ENCODE measurements at regions not wholly inside any gene's neighbourhood (a gene's known extent, or its start where the extent isn't known, plus 50 kb on each side); places are given as distances from the start of the nearest gene placed in this dataset.

DNA sequence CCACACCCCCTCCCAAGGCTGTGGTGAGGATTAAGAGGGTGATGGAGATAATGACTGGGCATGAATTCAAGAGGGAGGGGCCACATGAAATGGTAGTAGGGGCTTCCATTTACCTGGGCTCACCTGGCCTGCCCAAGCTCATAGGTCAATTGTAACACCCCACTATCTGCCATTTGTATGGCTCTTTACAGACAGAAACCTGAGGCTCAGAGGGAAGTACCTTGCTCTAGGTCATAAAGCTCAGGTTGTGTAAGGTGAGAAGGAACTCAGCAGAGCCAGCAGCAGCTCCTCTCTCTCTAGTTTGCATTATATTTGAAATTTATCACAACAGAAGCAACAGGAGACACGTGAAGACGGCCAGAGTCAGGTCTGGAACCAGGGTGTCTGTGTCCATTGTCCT is 133.4 kb upstream of the ALDH1B1 start:
- Histone ChIP-seq H3K4me3 (ENCODE audit: low read length) (no peak overlapping the region), H3K79me2 (ENCODE audit: low read length) (no peaks in the 10 kb centered on the region), H3K4me2 (ENCODE audit: low read length) (no peak overlapping the region), H3K9me3 (ENCODE audit: insufficient read depth, low read length) (no peaks in the 10 kb centered on the region; the same call in 1 of the 2 replicates), H3K27ac (ENCODE audit: low read length) (no peak overlapping the region), H3K9ac (ENCODE audit: low read length) (no peak overlapping the region), H3K36me3 (replicated peaks; ENCODE audit: low read depth, low read length) (no peaks in the 10 kb centered on the region), H4K20me1 (ENCODE audit: insufficient read depth, low read length) (no peaks in the 10 kb centered on the region), H2AFZ (ENCODE audit: low read depth, low read length) (no peak overlapping the region), H3K27me3 (ENCODE audit: low read depth, low read length) (peaks cover 4% of the 10 kb centered on the region; the same call in 1 of the 2 replicates), H3K4me1 (ENCODE audit: low read length) (no peaks in the 10 kb centered on the region)
- no peak for TF ChIP-seq EZH2phosphoT487 (IDR thresholded peaks at IDR 0.05; ENCODE audit: low read depth)
- TF ChIP-seq, protein P1, sequence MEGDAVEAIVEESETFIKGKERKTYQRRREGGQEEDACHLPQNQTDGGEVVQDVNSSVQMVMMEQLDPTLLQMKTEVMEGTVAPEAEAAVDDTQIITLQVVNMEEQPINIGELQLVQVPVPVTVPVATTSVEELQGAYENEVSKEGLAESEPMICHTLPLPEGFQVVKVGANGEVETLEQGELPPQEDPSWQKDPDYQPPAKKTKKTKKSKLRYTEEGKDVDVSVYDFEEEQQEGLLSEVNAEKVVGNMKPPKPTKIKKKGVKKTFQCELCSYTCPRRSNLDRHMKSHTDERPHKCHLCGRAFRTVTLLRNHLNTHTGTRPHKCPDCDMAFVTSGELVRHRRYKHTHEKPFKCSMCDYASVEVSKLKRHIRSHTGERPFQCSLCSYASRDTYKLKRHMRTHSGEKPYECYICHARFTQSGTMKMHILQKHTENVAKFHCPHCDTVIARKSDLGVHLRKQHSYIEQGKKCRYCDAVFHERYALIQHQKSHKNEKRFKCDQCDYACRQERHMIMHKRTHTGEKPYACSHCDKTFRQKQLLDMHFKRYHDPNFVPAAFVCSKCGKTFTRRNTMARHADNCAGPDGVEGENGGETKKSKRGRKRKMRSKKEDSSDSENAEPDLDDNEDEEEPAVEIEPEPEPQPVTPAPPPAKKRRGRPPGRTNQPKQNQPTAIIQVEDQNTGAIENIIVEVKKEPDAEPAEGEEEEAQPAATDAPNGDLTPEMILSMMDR (IDR thresholded peaks at IDR 0.05; ENCODE audit: low read depth, low read length) = no peak

DNA sequence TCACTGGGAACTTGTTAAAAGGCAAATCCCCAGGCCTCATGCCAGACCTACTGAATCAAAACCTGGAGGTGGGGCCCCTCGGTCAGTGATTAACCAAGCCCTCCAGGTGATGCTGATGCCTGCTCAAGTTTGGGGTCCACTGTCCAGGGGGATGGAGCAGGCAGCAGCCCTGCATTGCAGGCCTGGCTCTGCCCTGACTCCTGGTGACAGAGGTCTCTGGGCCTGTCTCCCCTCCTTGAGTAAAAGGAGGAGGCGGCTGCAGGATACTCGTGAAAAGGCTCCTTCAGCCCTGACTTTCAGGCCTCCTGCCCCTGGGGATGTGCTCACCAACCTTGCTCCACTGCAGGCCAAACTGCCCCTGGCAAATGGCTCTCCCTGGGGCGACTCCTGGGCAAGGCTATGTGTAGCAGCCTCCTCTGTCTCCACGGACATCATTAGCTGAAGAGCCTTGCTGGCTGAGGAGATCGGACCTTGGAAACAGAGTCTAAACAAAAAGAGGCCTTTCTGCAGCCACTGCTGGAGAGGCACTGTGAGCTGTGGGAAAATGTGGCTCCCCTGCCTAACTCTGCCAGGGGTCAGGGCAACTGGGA is 134.8 kb upstream of the ALDH1B1 start:
- no peaks in the 10 kb centered on the region for H3K79me2 ChIP-seq (ENCODE audit: low read length)
- no peaks in the 10 kb centered on the region for H3K9me3 ChIP-seq (ENCODE audit: insufficient read depth, low read length)
- no peak overlapping the region for H3K4me3 ChIP-seq (ENCODE audit: low read length)
- no peak overlapping the region for H3K9ac ChIP-seq (ENCODE audit: low read length)
- TF ChIP-seq EZH2phosphoT487 (IDR thresholded peaks at IDR 0.05; ENCODE audit: low read depth) = no peak
- no peak overlapping the region for H3K4me2 ChIP-seq (ENCODE audit: low read length)
- no peaks in the 10 kb centered on the region; the same call in 1 of the 2 replicates for H3K27me3 ChIP-seq (ENCODE audit: low read depth, low read length)
- no peaks in the 10 kb centered on the region for H4K20me1 ChIP-seq (ENCODE audit: insufficient read depth, low read length)
- no peaks in the 10 kb centered on the region for H3K4me1 ChIP-seq (ENCODE audit: low read length)
- no peaks in the 10 kb centered on the region for H3K36me3 ChIP-seq (replicated peaks; ENCODE audit: low read depth, low read length)
- no peak overlapping the region for H3K27ac ChIP-seq (ENCODE audit: low read length)
- H2AFZ ChIP-seq (ENCODE audit: low read depth, low read length) = no peak overlapping the region

- no peaks in the 10 kb centered on the region for H3K4me1 ChIP-seq (ENCODE audit: low read length)
- no peaks in the 10 kb centered on the region for H3K36me3 ChIP-seq (replicated peaks; ENCODE audit: low read depth, low read length)
- TF ChIP-seq EZH2phosphoT487 (IDR thresholded peaks at IDR 0.05; ENCODE audit: low read depth) = no peak
- TF ChIP-seq, protein P1 (IDR thresholded peaks at IDR 0.05; ENCODE audit: low read depth, low read length) = no peak
- no peaks in the 10 kb centered on the region; the same call in 1 of the 2 replicates for H3K27me3 ChIP-seq (ENCODE audit: low read depth, low read length)
- no peak overlapping the region for H3K4me3 ChIP-seq (ENCODE audit: low read length)
- no peaks in the 10 kb centered on the region for H3K79me2 ChIP-seq (ENCODE audit: low read length)
- H3K27ac ChIP-seq (ENCODE audit: low read length) = no peak overlapping the region
- no peak overlapping the region for H3K4me2 ChIP-seq (ENCODE audit: low read length)
- no peaks in the 10 kb centered on the region for H3K9me3 ChIP-seq (ENCODE audit: insufficient read depth, low read length)
- H3K9ac ChIP-seq (ENCODE audit: low read length) = no peak overlapping the region
- H4K20me1 ChIP-seq (ENCODE audit: insufficient read depth, low read length) = no peaks in the 10 kb centered on the region
- H2AFZ ChIP-seq (ENCODE audit: low read depth, low read length) = no peak overlapping the region
Measured at GRCh38 chr9:38256461-38256860, 136.0 kb upstream of the ALDH1B1 start.

- Histone ChIP-seq H3K79me2 (ENCODE audit: low read length) (no peaks in the 10 kb centered on the region), H3K27ac (ENCODE audit: low read length) (no peak overlapping the region), H3K27me3 (ENCODE audit: low read depth, low read length) (no peaks in the 10 kb centered on the region; the same call in 1 of the 2 replicates), H3K36me3 (replicated peaks; ENCODE audit: low read depth, low read length) (no peaks in the 10 kb centered on the region), H4K20me1 (ENCODE audit: insufficient read depth, low read length) (no peaks in the 10 kb centered on the region), H3K4me3 (ENCODE audit: low read length) (no peak overlapping the region), H3K4me2 (ENCODE audit: low read length) (no peak overlapping the region), H2AFZ (ENCODE audit: low read depth, low read length) (no peak overlapping the region), H3K9ac (ENCODE audit: low read length) (no peak overlapping the region), H3K4me1 (ENCODE audit: low read length) (no peaks in the 10 kb centered on the region), H3K9me3 (ENCODE audit: insufficient read depth, low read length) (no peaks in the 10 kb centered on the region)
- TF ChIP-seq, protein P1 (IDR thresholded peaks at IDR 0.05; ENCODE audit: low read depth, low read length) = no peak
- no peak for TF ChIP-seq EZH2phosphoT487 (IDR thresholded peaks at IDR 0.05; ENCODE audit: low read depth)
Measured at GRCh38 chr9:38255599-38255998, 136.9 kb upstream of the ALDH1B1 start.

Measured in OCI-LY3 (cell line).